ENCODE measurements at regions not wholly inside any gene's neighbourhood (a gene's known extent, or its start where the extent isn't known, plus 50 kb on each side); places are given as distances from the start of the nearest gene placed in this dataset.

- no peak overlapping the region for H3K27ac ChIP-seq (ENCODE audit: low read length)
- no peak overlapping the region for H2AFZ ChIP-seq (ENCODE audit: low read depth, low read length)
- H3K4me3 ChIP-seq (ENCODE audit: low read length): no peak overlapping the region
- H3K9me3 ChIP-seq (ENCODE audit: low read length): no peaks in the 10 kb centered on the region
- no peaks in the 10 kb centered on the region for H3F3A ChIP-seq (ENCODE audit: insufficient read depth, low read length, poor library complexity, severe bottlenecking)
- TF ChIP-seq EZH2 (IDR thresholded peaks at IDR 0.05; ENCODE audit: borderline replicate concordance, insufficient read depth, low read length, poor library complexity, severe bottlenecking) (no peak), SMC3 (conservative IDR thresholded peaks at IDR 0.05; ENCODE audit: poor library complexity) (no peak), POLR2AphosphoS5 (IDR thresholded peaks at IDR 0.05) (no peak), RAD21 (conservative IDR thresholded peaks at IDR 0.05) (no peak), TAF1 (IDR thresholded peaks at IDR 0.05; ENCODE audit: low read depth) (no peak), MXI1 (conservative IDR thresholded peaks at IDR 0.05; ENCODE audit: poor library complexity, severe bottlenecking) (no peak), EP300 (conservative IDR thresholded peaks at IDR 0.05; ENCODE audit: poor library complexity, severe bottlenecking) (no peak)
- TF ChIP-seq, protein P1, sequence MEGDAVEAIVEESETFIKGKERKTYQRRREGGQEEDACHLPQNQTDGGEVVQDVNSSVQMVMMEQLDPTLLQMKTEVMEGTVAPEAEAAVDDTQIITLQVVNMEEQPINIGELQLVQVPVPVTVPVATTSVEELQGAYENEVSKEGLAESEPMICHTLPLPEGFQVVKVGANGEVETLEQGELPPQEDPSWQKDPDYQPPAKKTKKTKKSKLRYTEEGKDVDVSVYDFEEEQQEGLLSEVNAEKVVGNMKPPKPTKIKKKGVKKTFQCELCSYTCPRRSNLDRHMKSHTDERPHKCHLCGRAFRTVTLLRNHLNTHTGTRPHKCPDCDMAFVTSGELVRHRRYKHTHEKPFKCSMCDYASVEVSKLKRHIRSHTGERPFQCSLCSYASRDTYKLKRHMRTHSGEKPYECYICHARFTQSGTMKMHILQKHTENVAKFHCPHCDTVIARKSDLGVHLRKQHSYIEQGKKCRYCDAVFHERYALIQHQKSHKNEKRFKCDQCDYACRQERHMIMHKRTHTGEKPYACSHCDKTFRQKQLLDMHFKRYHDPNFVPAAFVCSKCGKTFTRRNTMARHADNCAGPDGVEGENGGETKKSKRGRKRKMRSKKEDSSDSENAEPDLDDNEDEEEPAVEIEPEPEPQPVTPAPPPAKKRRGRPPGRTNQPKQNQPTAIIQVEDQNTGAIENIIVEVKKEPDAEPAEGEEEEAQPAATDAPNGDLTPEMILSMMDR (IDR thresholded peaks at IDR 0.05; ENCODE audit: poor library complexity, severe bottlenecking): no peak
- TF ChIP-seq, protein P2, sequence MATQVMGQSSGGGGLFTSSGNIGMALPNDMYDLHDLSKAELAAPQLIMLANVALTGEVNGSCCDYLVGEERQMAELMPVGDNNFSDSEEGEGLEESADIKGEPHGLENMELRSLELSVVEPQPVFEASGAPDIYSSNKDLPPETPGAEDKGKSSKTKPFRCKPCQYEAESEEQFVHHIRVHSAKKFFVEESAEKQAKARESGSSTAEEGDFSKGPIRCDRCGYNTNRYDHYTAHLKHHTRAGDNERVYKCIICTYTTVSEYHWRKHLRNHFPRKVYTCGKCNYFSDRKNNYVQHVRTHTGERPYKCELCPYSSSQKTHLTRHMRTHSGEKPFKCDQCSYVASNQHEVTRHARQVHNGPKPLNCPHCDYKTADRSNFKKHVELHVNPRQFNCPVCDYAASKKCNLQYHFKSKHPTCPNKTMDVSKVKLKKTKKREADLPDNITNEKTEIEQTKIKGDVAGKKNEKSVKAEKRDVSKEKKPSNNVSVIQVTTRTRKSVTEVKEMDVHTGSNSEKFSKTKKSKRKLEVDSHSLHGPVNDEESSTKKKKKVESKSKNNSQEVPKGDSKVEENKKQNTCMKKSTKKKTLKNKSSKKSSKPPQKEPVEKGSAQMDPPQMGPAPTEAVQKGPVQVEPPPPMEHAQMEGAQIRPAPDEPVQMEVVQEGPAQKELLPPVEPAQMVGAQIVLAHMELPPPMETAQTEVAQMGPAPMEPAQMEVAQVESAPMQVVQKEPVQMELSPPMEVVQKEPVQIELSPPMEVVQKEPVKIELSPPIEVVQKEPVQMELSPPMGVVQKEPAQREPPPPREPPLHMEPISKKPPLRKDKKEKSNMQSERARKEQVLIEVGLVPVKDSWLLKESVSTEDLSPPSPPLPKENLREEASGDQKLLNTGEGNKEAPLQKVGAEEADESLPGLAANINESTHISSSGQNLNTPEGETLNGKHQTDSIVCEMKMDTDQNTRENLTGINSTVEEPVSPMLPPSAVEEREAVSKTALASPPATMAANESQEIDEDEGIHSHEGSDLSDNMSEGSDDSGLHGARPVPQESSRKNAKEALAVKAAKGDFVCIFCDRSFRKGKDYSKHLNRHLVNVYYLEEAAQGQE (IDR thresholded peaks at IDR 0.05; ENCODE audit: borderline replicate concordance): no peak
- no peaks in the 10 kb centered on the region for H3K9me2 ChIP-seq (ENCODE audit: insufficient read depth, low read length)
- no peaks in the 10 kb centered on the region for H3K36me3 ChIP-seq (ENCODE audit: insufficient read depth, low read length)
- no peak overlapping the region for H3K4me2 ChIP-seq (ENCODE audit: low read length)
- H4K20me1 ChIP-seq (ENCODE audit: insufficient read depth): no peaks in the 10 kb centered on the region
- no peaks in the 10 kb centered on the region for H3K79me2 ChIP-seq (replicated peaks; ENCODE audit: insufficient read depth, low read length)
- no peak overlapping the region for H3K9ac ChIP-seq (ENCODE audit: low read length)
- H3K27me3 ChIP-seq (ENCODE audit: insufficient read depth, low read depth, low read length): no peaks in the 10 kb centered on the region
Measured at GRCh38 chr13:33448889-33449288, 163.3 kb upstream of the STARD13 start.

DNA sequence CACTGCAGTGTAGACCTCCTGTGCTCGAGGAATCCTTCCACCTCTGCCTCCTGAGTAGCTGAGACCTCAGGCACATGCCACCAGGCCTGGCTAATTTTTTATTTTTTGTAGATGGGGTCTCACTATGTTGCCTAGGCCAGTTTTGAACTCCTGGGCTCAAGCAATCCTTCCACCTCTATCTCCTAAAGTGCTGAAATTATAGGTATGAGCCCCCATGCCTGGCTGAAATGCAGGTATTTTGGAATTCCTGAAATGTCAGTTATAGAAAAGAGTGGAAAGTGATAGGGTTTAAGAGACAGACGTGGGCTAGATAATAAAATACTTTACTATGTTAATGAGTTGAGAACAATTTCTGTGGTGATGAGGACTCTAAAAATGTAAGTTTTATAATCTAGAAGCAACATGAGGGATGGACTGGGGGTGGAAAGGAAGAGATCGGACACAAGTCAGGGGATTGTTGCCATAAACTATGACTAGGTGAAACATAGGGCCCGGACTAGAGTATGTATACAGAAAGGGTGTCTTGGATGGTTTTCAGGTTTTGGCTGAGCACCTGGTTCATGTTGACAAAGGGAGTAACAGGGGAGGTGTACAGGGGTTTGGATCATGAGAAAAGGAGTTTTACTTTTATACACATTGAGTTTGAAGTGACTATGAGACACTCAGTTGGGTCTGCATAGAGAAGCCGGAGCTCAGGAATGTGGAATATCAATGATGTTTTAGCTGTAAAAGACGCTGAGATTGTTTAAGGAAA lies 165.6 kb upstream of the STARD13 start:
- Histone ChIP-seq H3K27ac (ENCODE audit: low read length) (no peak overlapping the region), H3K79me2 (replicated peaks; ENCODE audit: insufficient read depth, low read length) (no peaks in the 10 kb centered on the region), H2AFZ (ENCODE audit: low read depth, low read length) (no peak overlapping the region), H3K36me3 (ENCODE audit: insufficient read depth, low read length) (no peaks in the 10 kb centered on the region), H3K27me3 (ENCODE audit: insufficient read depth, low read depth, low read length) (no peaks in the 10 kb centered on the region), H3K9ac (ENCODE audit: low read length) (no peak overlapping the region), H3K4me3 (ENCODE audit: low read length) (no peak overlapping the region), H4K20me1 (ENCODE audit: insufficient read depth) (no peaks in the 10 kb centered on the region), H3F3A (ENCODE audit: insufficient read depth, low read length, poor library complexity, severe bottlenecking) (no peaks in the 10 kb centered on the region), H3K9me2 (ENCODE audit: insufficient read depth, low read length) (no peaks in the 10 kb centered on the region), H3K9me3 (ENCODE audit: low read length) (no peaks in the 10 kb centered on the region), H3K4me2 (ENCODE audit: low read length) (no peak overlapping the region)
- no peak for TF ChIP-seq MXI1 (conservative IDR thresholded peaks at IDR 0.05; ENCODE audit: poor library complexity, severe bottlenecking)
- no peak for TF ChIP-seq RAD21 (conservative IDR thresholded peaks at IDR 0.05)
- no peak for TF ChIP-seq EZH2 (IDR thresholded peaks at IDR 0.05; ENCODE audit: borderline replicate concordance, insufficient read depth, low read length, poor library complexity, severe bottlenecking)
- TF ChIP-seq TAF1 (IDR thresholded peaks at IDR 0.05; ENCODE audit: low read depth): no peak
- TF ChIP-seq, protein P1 (IDR thresholded peaks at IDR 0.05; ENCODE audit: poor library complexity, severe bottlenecking): no peak
- TF ChIP-seq, protein P2 (IDR thresholded peaks at IDR 0.05; ENCODE audit: borderline replicate concordance): no peak
- no peak for TF ChIP-seq SMC3 (conservative IDR thresholded peaks at IDR 0.05; ENCODE audit: poor library complexity)
- TF ChIP-seq POLR2AphosphoS5 (IDR thresholded peaks at IDR 0.05): no peak
- TF ChIP-seq EP300 (conservative IDR thresholded peaks at IDR 0.05; ENCODE audit: poor library complexity, severe bottlenecking): no peak
